Endothelial cell of umbilical vein (primary cell): ENCODE measurements at regions not wholly inside any gene's neighbourhood (a gene's known extent, or its start where the extent isn't known, plus 50 kb on each side); places are given as distances from the start of the nearest gene placed in this dataset.

Experiments used
- BruUV-seq: library from RNA; stranded (reverse); fragments of 400-500 nt; replicated peaks from 2 replicates; lab custom pipeline; 2021; lab: Mats Ljungman, UMichigan
- CTCF ChIA-PET: fragments of 300-600, 350-600 bp; sonication (Branson Sonifier 250); formaldehyde crosslinking; loops from one replicate; lab custom pipeline; 2021; ENCODE audit warnings: antibody characterized with exemption, inconsistent platforms; lab: Charles Lee
- POLR2A ChIA-PET: fragments of 300-600, 350-600 bp; sonication (Branson Sonifier 250); formaldehyde crosslinking; loops from one replicate; lab custom pipeline; 2021; ENCODE audit warnings: antibody characterized with exemption, inconsistent platforms; lab: Charles Lee
- DNase-seq: peaks from one replicate; pipeline ENCODE4 v3.0.0-alpha.2; 2011; ENCODE audit warnings: low read depth, low spot score
- FAIRE-seq: peaks from 2 replicates; lab custom pipeline; 2011; peaks lifted over from hg19 to GRCh38; lab: Jason Lieb, UNC
- H2AFZ ChIP-seq: 2 replicates; pipeline ENCODE4 v1.6.0; 2012; ENCODE audit warnings: low read depth, low read length, control low read depth, inconsistent platforms
- H3K27ac ChIP-seq: 2 replicates; pipeline ENCODE4 v1.5.1; 2011; ENCODE audit warnings: low read depth, mild to moderate bottlenecking, control low read depth, low read length, moderate library complexity; ENCODE audit not compliant: insufficient read depth
- H3K27me3 ChIP-seq, 2 experiments: 2 replicates each; pipeline versions ENCODE4 v1.6.0 to v1.6.1; 2011; ENCODE audit warnings: low read length in 2 of 2, mixed read lengths in 1 of 2; ENCODE audit not compliant: control insufficient read depth in 2 of 2, insufficient read depth in 2 of 2
- H3K36me3 ChIP-seq, 2 experiments: 2 replicates in 1 of 2; 3 replicates in 1 of 2; pipeline ENCODE4 v1.5.1; 2011; ENCODE audit warnings: low read length in 2 of 2, mild to moderate bottlenecking in 1 of 2, moderate library complexity in 1 of 2; ENCODE audit not compliant: control insufficient read depth in 2 of 2, insufficient read depth in 2 of 2; ENCODE audit errors: extremely low read depth in 1 of 2
- H3K4me1 ChIP-seq: 3 replicates; pipeline ENCODE4 v1.5.1; 2011; ENCODE audit warnings: mild to moderate bottlenecking, low read length; ENCODE audit not compliant: control insufficient read depth, insufficient read depth; ENCODE audit errors: extremely low read depth
- H3K4me2 ChIP-seq: 2 replicates; pipeline ENCODE4 v1.6.1; 2011; ENCODE audit warnings: low read length, control low read depth, mixed read lengths; ENCODE audit not compliant: insufficient read depth
- H3K4me3 ChIP-seq, 3 experiments: fragments of 200-600 bp in 1 of 3; sonication (generic), shearing (Covaris generic) in 1 of 3; replicated peaks in 1 of 3; 2 replicates each; pipeline ENCODE4 v1.5.1; 2011 to 2016; ENCODE audit warnings: control low read depth in 3 of 3, low read length in 3 of 3, mild to moderate bottlenecking in 2 of 3, inconsistent platforms in 1 of 3, low read depth in 1 of 3, moderate library complexity in 1 of 3; ENCODE audit not compliant: insufficient read depth in 1 of 3
- H3K79me2 ChIP-seq: 2 replicates; pipeline ENCODE4 v1.6.0; 2012; ENCODE audit warnings: low read length, inconsistent platforms; ENCODE audit not compliant: control insufficient read depth, insufficient read depth
- H3K9ac ChIP-seq: replicated peaks from 2 replicates; pipeline ENCODE3; 2011; ENCODE audit warnings: low read length, control low read depth; ENCODE audit not compliant: insufficient read depth; ENCODE audit errors: extremely low read depth
- H3K9me1 ChIP-seq: replicated peaks from 3 replicates; pipeline ENCODE4 v1.6.0; 2011; ENCODE audit warnings: mild to moderate bottlenecking, low read length; ENCODE audit not compliant: control insufficient read depth, insufficient read depth; ENCODE audit errors: extremely low read depth
- H3K9me3 ChIP-seq: replicated peaks from 2 replicates; pipeline ENCODE4 v1.5.1; 2012; ENCODE audit warnings: low read length, inconsistent platforms; ENCODE audit not compliant: control insufficient read depth, insufficient read depth
- H4K20me1 ChIP-seq: replicated peaks from 2 replicates; pipeline ENCODE3; 2011; ENCODE audit warnings: mild to moderate bottlenecking, low read length; ENCODE audit not compliant: control insufficient read depth, insufficient read depth; ENCODE audit errors: extremely low read depth
- EZH2 ChIP-seq: IDR thresholded peaks from 2 replicates; pipeline ENCODE4 v1.6.1; 2012; ENCODE audit warnings: borderline replicate concordance, low read depth, mild to moderate bottlenecking, moderate library complexity, low read length, inconsistent platforms; ENCODE audit not compliant: severe bottlenecking
- FOS ChIP-seq: IDR thresholded peaks from 2 replicates; pipeline ENCODE4 v1.6.1; 2011; ENCODE audit warnings: mild to moderate bottlenecking, low read length, moderate library complexity, borderline replicate concordance; ENCODE audit not compliant: insufficient read depth
- GATA2 ChIP-seq: IDR thresholded peaks from 2 replicates; pipeline ENCODE4 v1.7.0; 2011; ENCODE audit warnings: low read depth, mild to moderate bottlenecking, moderate library complexity, mixed read lengths, low read length; ENCODE audit not compliant: insufficient read length, insufficient read depth
- JUN ChIP-seq: IDR thresholded peaks from 2 replicates; pipeline ENCODE4 v1.6.1; 2011; ENCODE audit warnings: borderline replicate concordance, low read depth; ENCODE audit not compliant: insufficient read length, insufficient read depth
- MAX ChIP-seq: IDR thresholded peaks from 2 replicates; pipeline ENCODE4 v1.6.1; 2011; ENCODE audit not compliant: insufficient read depth, insufficient read length
- MYC ChIP-seq: IDR thresholded peaks from one replicate; pipeline ENCODE4 v1.6.1; 2011; ENCODE audit warnings: mild to moderate bottlenecking, low read depth, low read length
- POLR2A ChIP-seq: IDR thresholded peaks from 2 replicates; pipeline ENCODE4 v1.6.1; 2012; ENCODE audit warnings: low read depth, mild to moderate bottlenecking, control low read depth, low read length
- POLR2AphosphoS5 ChIP-seq: IDR thresholded peaks from 2 replicates; pipeline ENCODE4 v1.6.1; 2012; ENCODE audit warnings: low read depth, mild to moderate bottlenecking, control low read depth, low read length, moderate library complexity; ENCODE audit not compliant: insufficient read depth
- dilution Hi-C: fragments of 300-500 bp; cut with MboI; formaldehyde crosslinking; loops from one replicate; pipeline ENCODE4 v1.15.0; 2019; ENCODE audit warnings: low sequenced_read_pairs; ENCODE audit not compliant: extremely low pct_ligation_motif_present
- intact Hi-C: fragments of 100-400 bp; cut with micrococcal nuclease; formaldehyde crosslinking; loops from one replicate; pipeline ENCODE4 v1.10.0; 2022
- TF ChIP-seq, protein P1 (sequence below), 2 donors: IDR thresholded peaks; 1 replicate in 1 of 2; 2 replicates in 1 of 2; pipeline ENCODE4 v1.5.1; 2011; ENCODE audit warnings: low read length in 2 of 2, mild to moderate bottlenecking in 2 of 2, moderate library complexity in 2 of 2, control low read depth in 1 of 2, inconsistent platforms in 1 of 2, low read depth in 1 of 2; ENCODE audit not compliant: insufficient read depth in 1 of 2; ENCODE audit errors: extremely low read depth in 1 of 2

GRCh38 chr1:29390491-29391361, 154.4 kb downstream of the PTPRU start:
- Histone ChIP-seq H3K4me1 (no peaks in the 10 kb centered on the region), H3K79me2 (no peaks in the 10 kb centered on the region), H3K27ac (no peak overlapping the region), H3K9me3 (no peaks in the 10 kb centered on the region), H3K9ac (no peak overlapping the region), H4K20me1 (no peaks in the 10 kb centered on the region), H2AFZ (no peak overlapping the region), H3K4me3 (no peak overlapping the region), H3K27me3 (no peaks in the 10 kb centered on the region), H3K9me1 (no peaks in the 10 kb centered on the region), H3K4me2 (no peak overlapping the region), H3K36me3 (no peaks in the 10 kb centered on the region)
- intact Hi-C loops, result no loop called here
- no TSS peak for BruUV-seq
- FAIRE-seq, result no peak
- dilution Hi-C loops, result no loop called here
- POLR2A ChIA-PET, result no interaction called here
- no peak for DNase-seq
- TF ChIP-seq, protein P1, sequence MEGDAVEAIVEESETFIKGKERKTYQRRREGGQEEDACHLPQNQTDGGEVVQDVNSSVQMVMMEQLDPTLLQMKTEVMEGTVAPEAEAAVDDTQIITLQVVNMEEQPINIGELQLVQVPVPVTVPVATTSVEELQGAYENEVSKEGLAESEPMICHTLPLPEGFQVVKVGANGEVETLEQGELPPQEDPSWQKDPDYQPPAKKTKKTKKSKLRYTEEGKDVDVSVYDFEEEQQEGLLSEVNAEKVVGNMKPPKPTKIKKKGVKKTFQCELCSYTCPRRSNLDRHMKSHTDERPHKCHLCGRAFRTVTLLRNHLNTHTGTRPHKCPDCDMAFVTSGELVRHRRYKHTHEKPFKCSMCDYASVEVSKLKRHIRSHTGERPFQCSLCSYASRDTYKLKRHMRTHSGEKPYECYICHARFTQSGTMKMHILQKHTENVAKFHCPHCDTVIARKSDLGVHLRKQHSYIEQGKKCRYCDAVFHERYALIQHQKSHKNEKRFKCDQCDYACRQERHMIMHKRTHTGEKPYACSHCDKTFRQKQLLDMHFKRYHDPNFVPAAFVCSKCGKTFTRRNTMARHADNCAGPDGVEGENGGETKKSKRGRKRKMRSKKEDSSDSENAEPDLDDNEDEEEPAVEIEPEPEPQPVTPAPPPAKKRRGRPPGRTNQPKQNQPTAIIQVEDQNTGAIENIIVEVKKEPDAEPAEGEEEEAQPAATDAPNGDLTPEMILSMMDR (IDR thresholded peaks at IDR 0.05; ENCODE audit: extremely low read depth in 1 of 2, insufficient read depth in 1 of 2, low read depth in 1 of 2, low read length in 2 of 2), result no peak
- no peak for TF ChIP-seq POLR2AphosphoS5
- no peak for TF ChIP-seq FOS
- TF ChIP-seq JUN, result no peak
- CTCF ChIA-PET, result no interaction called here

DNA sequence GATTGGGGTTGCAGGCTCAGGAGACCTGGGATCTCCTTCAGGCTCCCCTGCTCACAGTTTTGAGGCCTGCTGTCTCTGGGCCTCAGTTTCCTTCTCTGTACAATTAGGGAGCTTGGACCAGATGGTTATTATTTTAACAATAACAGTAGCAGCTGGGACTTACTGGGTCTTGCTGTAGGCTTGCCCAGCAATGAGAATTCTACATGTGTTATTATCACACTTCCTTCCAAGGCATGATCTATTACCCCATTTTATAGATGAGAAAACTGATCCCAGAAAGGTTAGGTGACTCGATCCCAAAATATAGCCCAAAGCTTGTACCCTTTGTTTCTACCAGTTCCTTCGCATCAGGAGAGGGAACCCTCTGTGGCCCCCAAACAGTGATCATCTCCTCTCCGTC, 153.8 kb downstream of the PTPRU start:
- Histone ChIP-seq H2AFZ (no peak overlapping the region), H3K4me3 (no peak overlapping the region), H3K4me1 (no peaks in the 10 kb centered on the region), H3K36me3 (no peaks in the 10 kb centered on the region), H4K20me1 (no peaks in the 10 kb centered on the region), H3K27me3 (no peaks in the 10 kb centered on the region), H3K27ac (no peak overlapping the region), H3K9ac (no peak overlapping the region), H3K9me1 (no peaks in the 10 kb centered on the region), H3K4me2 (no peak overlapping the region), H3K9me3 (no peaks in the 10 kb centered on the region), H3K79me2 (no peaks in the 10 kb centered on the region)
- FAIRE-seq, result no peak
- intact Hi-C loops (no loop called here), dilution Hi-C loops (no loop called here)
- no peak for DNase-seq
- TF ChIP-seq JUN, result no peak
- TF ChIP-seq POLR2AphosphoS5, result no peak
- TF ChIP-seq MAX, result no peak
- no peak for TF ChIP-seq GATA2
- TF ChIP-seq MYC, result no peak
- TF ChIP-seq, protein P1 (IDR thresholded peaks at IDR 0.05; ENCODE audit: extremely low read depth in 1 of 2, insufficient read depth in 1 of 2, low read depth in 1 of 2, low read length in 2 of 2), result no peak
- no peak for TF ChIP-seq EZH2
- TF ChIP-seq FOS, result no peak
- no peak for TF ChIP-seq POLR2A
- CTCF ChIA-PET, result no interaction called here
- no TSS peak for BruUV-seq
- POLR2A ChIA-PET, result no interaction called here
